Fibroblast of skin of left quadriceps (primary cell): ENCODE measurements at regions not wholly inside any gene's neighbourhood (a gene's known extent, or its start where the extent isn't known, plus 50 kb on each side); places are given as distances from the start of the nearest gene placed in this dataset.
"Not testable (repeated sequence)": the region's sequence is repeated elsewhere in the genome, so short reads cannot be mapped to it uniquely, and the experiment has no call there.

Source experiments
- DNase-seq, 2 experiments: peaks; one replicate each; pipeline ENCODE4 v3.0.0-alpha.2; 2013; ENCODE audit warnings: low read depth in 2 of 2

DNA sequence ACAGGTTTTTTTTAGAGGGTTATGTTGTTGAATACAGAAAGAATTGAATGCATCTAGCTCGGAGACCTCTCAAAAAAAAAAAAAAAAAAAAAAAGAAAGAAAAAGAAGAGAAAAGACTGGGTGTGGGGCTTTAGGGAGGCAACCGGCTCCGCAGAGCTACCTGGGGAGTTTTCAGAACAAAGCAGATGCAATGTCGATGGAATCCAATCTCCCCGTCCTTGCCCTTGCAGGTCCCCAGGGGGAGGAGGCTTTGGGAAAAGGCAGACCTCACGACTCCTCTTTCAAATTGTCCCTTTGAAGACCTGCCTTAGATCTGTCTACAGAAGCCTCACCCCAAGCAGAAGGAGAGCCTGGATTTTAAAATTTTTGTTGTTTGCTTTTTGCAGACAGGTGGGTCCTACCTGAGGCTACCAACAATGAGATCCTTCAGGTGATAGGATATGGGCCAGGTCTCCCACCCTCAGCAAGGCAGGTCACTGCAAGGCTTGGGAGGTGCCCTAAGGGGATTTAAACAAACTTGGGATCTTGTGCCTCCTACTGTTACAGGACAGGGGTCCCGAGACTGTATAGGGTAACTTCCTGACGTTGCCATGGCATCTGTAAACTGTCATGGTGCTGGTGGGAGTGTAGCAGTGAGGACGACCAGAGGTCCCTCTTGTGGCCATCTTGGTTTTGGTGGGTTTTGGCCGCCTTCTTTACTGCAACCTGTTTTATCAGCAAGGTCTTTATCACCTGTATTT, 75.2 kb upstream of the PRKX start:
- no peak for DNase-seq

DNA sequence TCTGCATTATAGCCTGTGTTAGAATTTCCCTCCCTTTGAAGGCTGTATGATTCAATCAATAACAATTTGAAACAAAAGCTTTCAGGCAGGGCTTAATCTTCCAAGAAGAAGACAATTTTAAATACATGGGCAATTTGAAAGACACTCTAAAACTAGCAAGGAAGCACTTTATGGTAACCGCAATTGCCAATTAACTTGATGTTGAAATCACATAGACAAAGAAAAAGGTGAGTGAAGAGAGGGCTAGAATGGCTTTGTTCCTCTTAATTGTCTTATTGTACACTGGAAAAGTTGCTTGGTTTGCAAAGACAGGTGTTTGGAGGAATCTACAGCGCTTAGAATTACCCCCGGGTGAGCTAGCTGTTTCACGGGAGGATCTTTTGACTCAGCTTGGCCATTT, 74.4 kb upstream of the PRKX start:
- no peak for DNase-seq

DNA sequence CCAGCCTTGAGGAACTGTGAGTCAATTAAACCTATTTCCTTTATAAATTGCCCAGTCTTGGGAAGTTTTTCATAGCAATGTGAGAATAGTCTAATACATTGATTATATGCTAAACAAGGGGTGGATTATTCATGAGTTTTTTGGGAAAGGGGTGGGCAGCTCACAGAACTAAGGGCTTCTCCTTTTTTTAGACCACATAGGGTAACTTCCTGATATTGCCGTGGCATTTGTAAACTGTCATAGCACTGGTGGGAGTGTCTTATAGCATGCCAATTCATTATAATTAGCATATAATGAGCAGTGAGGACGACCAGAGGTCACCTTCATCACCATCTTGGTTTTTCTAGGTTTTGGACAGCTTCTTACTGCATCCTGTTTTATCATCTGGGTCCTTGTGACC, 72.4 kb upstream of the PRKX start:
- not testable (repeated sequence) for DNase-seq

DNA sequence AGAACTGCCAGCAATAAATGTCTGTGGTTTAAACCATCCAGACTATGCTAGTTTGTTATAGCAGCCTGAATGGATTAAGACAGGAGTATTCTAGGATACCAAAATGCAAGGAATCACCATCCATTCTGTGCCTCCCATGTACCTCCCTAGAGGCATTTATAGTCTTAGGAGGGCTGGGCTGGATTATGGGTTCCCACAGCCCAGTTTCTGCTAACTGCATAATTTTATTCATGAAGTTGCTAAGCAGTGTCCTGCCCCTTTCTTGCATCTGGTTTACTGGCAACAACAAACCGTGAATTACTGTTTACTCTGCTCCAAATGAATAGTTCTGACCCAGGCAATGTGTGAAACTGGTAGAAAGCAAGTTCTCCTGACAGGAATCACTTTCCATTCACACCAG, 67.1 kb upstream of the PRKX start:
- no peak for DNase-seq

DNA sequence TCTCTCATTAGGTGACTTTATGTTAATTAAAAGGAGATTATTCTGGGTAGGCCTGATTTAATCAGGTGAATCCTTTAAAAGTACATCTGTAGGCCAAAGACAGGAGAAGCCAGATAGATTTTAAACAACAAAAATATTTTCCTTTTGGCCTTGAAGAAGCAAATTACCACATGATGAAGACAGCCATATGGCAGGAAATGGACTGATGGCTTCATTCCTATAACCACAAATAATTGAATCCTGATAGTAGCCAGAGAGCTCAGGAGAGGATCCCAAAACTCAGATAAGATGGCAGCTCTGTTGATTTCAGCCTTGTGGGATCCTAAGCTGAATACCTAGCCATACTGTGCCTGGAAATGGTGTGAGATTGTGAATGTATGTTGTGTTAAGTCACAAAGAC, 66.1 kb upstream of the PRKX start:
- no peak for DNase-seq

DNA sequence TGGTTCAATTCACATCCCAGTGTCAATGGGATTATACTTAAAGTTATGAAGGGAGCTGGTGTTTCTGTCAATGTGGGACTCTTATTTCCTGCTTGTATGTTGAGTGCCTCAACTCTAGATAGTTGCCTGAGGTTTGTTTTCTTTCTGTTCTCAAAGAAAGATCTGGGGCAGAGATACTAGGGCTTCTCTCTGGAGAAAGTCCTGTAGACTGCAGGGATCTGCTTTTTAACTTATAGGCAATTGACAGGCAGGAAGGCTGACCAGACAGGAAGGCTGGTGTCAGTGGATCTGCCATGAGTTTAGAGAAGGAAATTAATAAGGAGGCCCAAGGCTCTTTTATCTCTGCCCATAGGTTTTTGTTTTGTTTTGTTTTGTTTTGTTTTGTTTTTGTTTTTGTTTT, 64.0 kb upstream of the PRKX start:
- DNase-seq, result no peak

DNA sequence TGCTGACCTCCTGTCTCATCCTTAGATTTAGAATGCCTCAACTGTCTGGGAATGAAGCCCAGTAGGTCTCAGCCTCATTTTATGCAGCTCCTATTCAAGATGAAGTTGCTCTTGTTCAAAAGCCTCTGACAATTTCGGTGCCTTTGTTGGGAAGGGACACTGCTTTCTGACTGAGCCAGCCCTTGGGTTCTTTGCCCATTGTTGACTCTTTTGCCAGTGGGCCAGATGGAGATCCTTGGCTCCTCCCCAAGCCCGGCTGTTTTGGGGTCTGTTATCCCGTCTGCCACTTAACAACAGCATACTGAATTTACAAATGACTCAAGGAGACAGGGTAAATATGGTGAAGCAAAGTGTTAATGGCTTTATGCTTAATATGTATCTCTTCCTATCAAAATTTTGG, 58.3 kb upstream of the PRKX start:
- DNase-seq, result no peak

DNA sequence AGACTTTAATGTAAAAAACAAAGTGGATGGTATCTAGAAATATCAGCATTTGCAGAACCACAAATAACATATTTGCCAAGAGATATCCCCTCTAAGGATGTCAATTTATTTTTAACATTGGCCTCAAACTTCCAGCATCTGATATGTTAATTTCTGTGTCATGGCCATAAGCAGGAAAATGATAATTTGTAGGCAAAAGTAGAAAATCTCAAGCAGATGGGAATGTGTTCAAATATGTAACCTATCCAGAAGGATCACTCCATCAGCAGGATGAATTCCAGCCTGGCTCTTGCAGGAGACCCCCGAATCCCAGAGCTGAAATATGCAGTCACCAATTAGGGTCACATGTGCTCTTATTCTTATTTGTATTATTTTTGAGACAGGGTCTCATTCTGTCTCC, 55.4 kb upstream of the PRKX start:
- DNase-seq, result no peak
